ENCODE measurements at regions not wholly inside any gene's neighbourhood (a gene's known extent, or its start where the extent isn't known, plus 50 kb on each side); places are given as distances from the start of the nearest gene placed in this dataset.

GRCh38 chr9:78567693-78568092 is 270.8 kb downstream of the PSAT1 start:
- H3K9me3 ChIP-seq, result no peaks in the 10 kb centered on the region
- no peak overlapping the region for H3K27ac ChIP-seq
- H3K4me1 ChIP-seq, result no peaks in the 10 kb centered on the region
- H3K4me3 ChIP-seq, result no peak overlapping the region
- H3K36me3 ChIP-seq, result no peaks in the 10 kb centered on the region
- TF ChIP-seq, protein P1, sequence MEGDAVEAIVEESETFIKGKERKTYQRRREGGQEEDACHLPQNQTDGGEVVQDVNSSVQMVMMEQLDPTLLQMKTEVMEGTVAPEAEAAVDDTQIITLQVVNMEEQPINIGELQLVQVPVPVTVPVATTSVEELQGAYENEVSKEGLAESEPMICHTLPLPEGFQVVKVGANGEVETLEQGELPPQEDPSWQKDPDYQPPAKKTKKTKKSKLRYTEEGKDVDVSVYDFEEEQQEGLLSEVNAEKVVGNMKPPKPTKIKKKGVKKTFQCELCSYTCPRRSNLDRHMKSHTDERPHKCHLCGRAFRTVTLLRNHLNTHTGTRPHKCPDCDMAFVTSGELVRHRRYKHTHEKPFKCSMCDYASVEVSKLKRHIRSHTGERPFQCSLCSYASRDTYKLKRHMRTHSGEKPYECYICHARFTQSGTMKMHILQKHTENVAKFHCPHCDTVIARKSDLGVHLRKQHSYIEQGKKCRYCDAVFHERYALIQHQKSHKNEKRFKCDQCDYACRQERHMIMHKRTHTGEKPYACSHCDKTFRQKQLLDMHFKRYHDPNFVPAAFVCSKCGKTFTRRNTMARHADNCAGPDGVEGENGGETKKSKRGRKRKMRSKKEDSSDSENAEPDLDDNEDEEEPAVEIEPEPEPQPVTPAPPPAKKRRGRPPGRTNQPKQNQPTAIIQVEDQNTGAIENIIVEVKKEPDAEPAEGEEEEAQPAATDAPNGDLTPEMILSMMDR (IDR thresholded peaks at IDR 0.05), result no peak
- ATAC-seq (no peak), DNase-seq (no peak)
- H3K27me3 ChIP-seq, result no peaks in the 10 kb centered on the region
- intact Hi-C loops (cut with DNase I), result no loop called here

DNA sequence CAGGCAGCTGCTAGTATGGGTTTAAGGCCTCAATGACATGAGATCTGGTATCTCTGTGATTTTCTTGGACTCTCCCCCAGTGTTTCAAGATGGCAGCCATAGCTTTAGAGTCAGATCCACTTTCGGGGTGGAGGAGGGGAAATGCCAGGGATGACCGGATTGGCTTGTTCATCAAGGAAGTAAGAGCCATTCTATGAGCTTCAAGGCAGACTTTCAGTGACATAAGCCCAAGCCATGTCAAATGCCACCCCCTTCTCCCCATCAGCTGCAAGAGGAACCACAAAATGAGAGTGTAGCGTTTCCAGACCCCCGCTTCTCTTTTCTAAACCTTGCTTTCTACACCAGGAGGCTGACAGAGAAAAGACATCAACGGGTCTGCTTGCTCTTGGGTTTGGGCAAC is 271.8 kb downstream of the PSAT1 start:
- H3K4me1 ChIP-seq, result no peaks in the 10 kb centered on the region
- intact Hi-C loops (cut with DNase I), result no loop called here
- H3K9me3 ChIP-seq, result no peaks in the 10 kb centered on the region
- no peak overlapping the region for H3K27ac ChIP-seq
- no peak overlapping the region for H3K4me3 ChIP-seq
- DNase-seq, result no peak
- TF ChIP-seq, protein P1 (IDR thresholded peaks at IDR 0.05), result no peak
- H3K27me3 ChIP-seq, result no peaks in the 10 kb centered on the region
- H3K36me3 ChIP-seq, result no peaks in the 10 kb centered on the region
- ATAC-seq, result no peak

DNA sequence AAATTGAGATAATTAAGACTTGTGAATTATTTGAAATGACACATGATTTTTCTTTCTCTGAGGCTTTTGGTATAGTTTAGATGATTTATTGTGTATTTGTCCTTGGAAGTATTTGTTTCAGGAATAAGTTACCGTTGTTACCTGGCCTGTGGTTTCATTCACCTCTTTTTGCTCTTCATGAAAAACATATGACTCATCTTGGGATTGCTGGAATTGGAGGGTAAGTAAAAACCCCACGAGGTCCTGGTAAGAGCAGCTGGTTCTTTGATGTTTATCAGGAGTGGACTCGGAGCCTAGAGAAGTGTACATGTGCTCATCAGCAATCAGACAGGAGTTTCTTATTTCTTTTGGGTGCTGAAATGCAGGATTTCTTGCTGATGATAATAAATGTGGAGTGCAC is 275.3 kb downstream of the PSAT1 start:
- no peak overlapping the region for H3K27ac ChIP-seq
- no peaks in the 10 kb centered on the region for H3K4me1 ChIP-seq
- TF ChIP-seq, protein P1 (IDR thresholded peaks at IDR 0.05), result no peak
- no peaks in the 10 kb centered on the region for H3K27me3 ChIP-seq
- H3K36me3 ChIP-seq, result no peaks in the 10 kb centered on the region
- ATAC-seq, result no peak
- no peaks in the 10 kb centered on the region for H3K9me3 ChIP-seq
- DNase-seq, result no peak
- intact Hi-C loops (cut with DNase I), result no loop called here
- H3K4me3 ChIP-seq, result no peak overlapping the region

DNA sequence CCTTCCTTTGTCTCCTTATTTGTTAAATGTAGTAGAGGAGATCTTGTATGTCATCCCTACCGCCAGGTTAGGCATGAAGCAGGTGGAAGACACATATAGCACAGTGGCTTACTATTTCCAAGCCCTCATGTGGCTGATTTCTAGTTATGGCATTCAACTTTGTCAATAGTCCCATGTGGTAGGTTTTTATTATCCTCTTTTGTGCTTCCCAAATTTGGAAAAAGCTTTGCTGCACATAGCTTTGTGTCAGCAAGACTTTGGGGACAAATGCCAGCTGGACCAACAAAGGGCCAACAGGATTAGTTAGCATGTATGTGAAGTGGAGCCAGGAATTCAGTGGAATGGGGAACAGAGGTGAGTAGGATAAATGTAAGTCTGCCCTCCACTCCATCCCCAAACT is 276.3 kb downstream of the PSAT1 start:
- TF ChIP-seq, protein P1 (IDR thresholded peaks at IDR 0.05), result no peak
- intact Hi-C loops (cut with DNase I), result no loop called here
- no peaks in the 10 kb centered on the region for H3K9me3 ChIP-seq
- H3K27me3 ChIP-seq, result no peaks in the 10 kb centered on the region
- no peak for ATAC-seq
- no peak overlapping the region for H3K4me3 ChIP-seq
- no peaks in the 10 kb centered on the region for H3K36me3 ChIP-seq
- H3K4me1 ChIP-seq, result no peaks in the 10 kb centered on the region
- no peak for DNase-seq
- H3K27ac ChIP-seq, result no peak overlapping the region

DNA sequence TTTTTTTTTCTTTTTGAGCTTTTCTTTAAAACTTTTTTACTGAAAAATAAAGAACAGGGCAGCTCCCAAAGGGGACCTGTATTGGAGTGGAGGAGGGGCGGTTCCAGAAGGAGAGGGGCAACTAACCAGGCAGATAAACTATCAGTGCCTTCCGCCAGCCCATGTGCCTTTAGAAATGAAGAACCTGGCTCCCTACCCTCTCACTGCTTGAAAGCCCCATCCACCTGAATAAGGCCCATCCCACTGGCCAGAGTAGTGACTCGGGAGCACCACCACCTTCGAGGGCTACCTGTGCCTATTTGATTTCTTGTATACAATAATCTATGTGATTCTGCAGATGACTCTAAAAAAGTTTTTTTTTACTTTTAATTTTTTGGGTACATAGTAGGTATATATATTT is 276.7 kb downstream of the PSAT1 start:
- H3K9me3 ChIP-seq, result no peaks in the 10 kb centered on the region
- no peaks in the 10 kb centered on the region for H3K36me3 ChIP-seq
- H3K27ac ChIP-seq, result no peak overlapping the region
- H3K27me3 ChIP-seq, result no peaks in the 10 kb centered on the region
- TF ChIP-seq, protein P1 (IDR thresholded peaks at IDR 0.05), result no peak
- no peak overlapping the region for H3K4me3 ChIP-seq
- intact Hi-C loops (cut with DNase I), result no loop called here
- no peaks in the 10 kb centered on the region for H3K4me1 ChIP-seq
- no peak for DNase-seq
- no peak for ATAC-seq

Measured in left lung (tissue), 4 donors.